ENCODE measurements at regions not wholly inside any gene's neighbourhood (a gene's known extent, or its start where the extent isn't known, plus 50 kb on each side); places are given as distances from the start of the nearest gene placed in this dataset.
"Not testable (repeated sequence)": the region's sequence is repeated elsewhere in the genome, so short reads cannot be mapped to it uniquely, and the experiment has no call there.

DNA sequence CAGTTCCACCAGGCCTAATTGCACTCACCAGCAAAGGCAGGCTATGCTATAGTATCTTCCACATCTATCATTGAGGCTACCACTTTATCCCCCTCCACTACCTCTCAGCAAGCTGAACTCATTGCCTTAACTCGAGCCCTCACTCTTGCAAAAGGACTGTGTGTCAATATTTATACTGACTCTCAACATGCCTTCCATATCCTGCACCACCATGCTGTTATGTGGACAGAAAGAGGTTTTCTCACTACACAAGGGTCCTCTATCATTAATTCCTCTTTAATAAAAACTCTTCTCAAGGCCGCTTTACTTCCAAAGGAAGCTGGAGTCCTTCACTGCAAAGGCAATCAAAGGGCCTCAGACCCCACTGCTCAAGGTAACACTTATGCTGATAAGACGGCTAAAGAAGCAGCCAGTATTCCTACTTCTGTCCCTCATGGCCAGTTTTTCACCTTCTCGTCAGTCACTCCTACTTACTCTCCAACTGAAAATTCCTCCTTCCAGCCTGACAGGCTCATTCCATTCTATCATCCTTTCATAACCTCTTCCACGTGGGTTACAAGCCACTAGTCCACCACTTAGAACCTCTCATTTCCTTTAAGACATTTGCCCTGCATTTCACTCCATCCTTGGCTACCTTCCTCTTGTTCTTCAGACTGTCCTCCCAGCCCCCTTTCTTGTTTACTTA, 1110.9 kb upstream of the TMEM132C start:
- H3K4me1 ChIP-seq (ENCODE audit: control insufficient read depth, insufficient read depth, low read length); H3K9ac ChIP-seq (ENCODE audit: low read length); H3K27ac ChIP-seq (ENCODE audit: low read depth, low read length); H3K36me3 ChIP-seq (ENCODE audit: control insufficient read depth, insufficient read depth, low read length); H3K4me3 ChIP-seq (ENCODE audit: low read length); H3K27me3 ChIP-seq (ENCODE audit: control insufficient read depth, insufficient read depth, low read length): not testable (repeated sequence)

GRCh38 chr12:127157501-127158366, 1109.2 kb upstream of the TMEM132C start:
- not testable (repeated sequence) for H3K4me3 ChIP-seq (ENCODE audit: low read length); H3K4me1 ChIP-seq (ENCODE audit: control insufficient read depth, insufficient read depth, low read length); H3K9ac ChIP-seq (ENCODE audit: low read length); H3K36me3 ChIP-seq (ENCODE audit: control insufficient read depth, insufficient read depth, low read length); H3K27ac ChIP-seq (ENCODE audit: low read depth, low read length); H3K27me3 ChIP-seq (ENCODE audit: control insufficient read depth, insufficient read depth, low read length)

- no peak overlapping the region for H3K27ac ChIP-seq (ENCODE audit: low read depth, low read length)
- no peaks in the 10 kb centered on the region for H3K27me3 ChIP-seq (ENCODE audit: control insufficient read depth, insufficient read depth, low read length)
- H3K4me3 ChIP-seq (ENCODE audit: low read length) = no peak overlapping the region
- H3K9ac ChIP-seq (ENCODE audit: low read length) = no peak overlapping the region
- no peaks in the 10 kb centered on the region for H3K36me3 ChIP-seq (ENCODE audit: control insufficient read depth, insufficient read depth, low read length)
- no peaks in the 10 kb centered on the region for H3K4me1 ChIP-seq (ENCODE audit: control insufficient read depth, insufficient read depth, low read length)
Observed at GRCh38 chr12:127158385-127159061, 1108.4 kb upstream of the TMEM132C start.

GRCh38 chr12:127161466-127161865, 1105.5 kb upstream of the TMEM132C start:
- Histone ChIP-seq H3K36me3 (ENCODE audit: control insufficient read depth, insufficient read depth, low read length) (no peaks in the 10 kb centered on the region), H3K4me1 (ENCODE audit: control insufficient read depth, insufficient read depth, low read length) (no peaks in the 10 kb centered on the region), H3K4me3 (ENCODE audit: low read length) (no peak overlapping the region), H3K27me3 (ENCODE audit: control insufficient read depth, insufficient read depth, low read length) (no peaks in the 10 kb centered on the region), H3K9ac (ENCODE audit: low read length) (no peak overlapping the region), H3K27ac (ENCODE audit: low read depth, low read length) (no peak overlapping the region)

DNA sequence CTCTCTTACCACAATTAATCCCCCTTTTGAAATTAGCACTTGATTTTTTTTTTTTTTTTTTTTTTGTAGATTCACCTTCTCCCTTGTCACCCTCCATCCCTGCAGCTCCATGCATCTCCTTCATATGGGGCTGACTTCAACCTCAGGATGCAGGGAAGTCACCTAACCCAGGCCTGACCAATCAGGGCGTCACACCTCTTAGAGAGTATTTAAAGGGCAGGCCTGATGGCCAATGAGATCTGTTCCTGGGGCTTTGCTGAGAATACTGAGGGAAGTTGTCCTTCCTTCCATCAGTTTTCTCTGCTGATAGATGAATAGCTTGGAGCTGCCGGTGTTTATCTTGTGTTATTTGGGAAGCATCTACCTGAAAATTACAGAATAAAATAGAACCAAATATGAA, 1104.7 kb upstream of the TMEM132C start:
- no peaks in the 10 kb centered on the region for H3K27me3 ChIP-seq (ENCODE audit: control insufficient read depth, insufficient read depth, low read length)
- no peaks in the 10 kb centered on the region for H3K36me3 ChIP-seq (ENCODE audit: control insufficient read depth, insufficient read depth, low read length)
- no peak overlapping the region for H3K9ac ChIP-seq (ENCODE audit: low read length)
- H3K27ac ChIP-seq (ENCODE audit: low read depth, low read length) = no peak overlapping the region
- no peaks in the 10 kb centered on the region for H3K4me1 ChIP-seq (ENCODE audit: control insufficient read depth, insufficient read depth, low read length)
- H3K4me3 ChIP-seq (ENCODE audit: low read length) = no peak overlapping the region

DNA sequence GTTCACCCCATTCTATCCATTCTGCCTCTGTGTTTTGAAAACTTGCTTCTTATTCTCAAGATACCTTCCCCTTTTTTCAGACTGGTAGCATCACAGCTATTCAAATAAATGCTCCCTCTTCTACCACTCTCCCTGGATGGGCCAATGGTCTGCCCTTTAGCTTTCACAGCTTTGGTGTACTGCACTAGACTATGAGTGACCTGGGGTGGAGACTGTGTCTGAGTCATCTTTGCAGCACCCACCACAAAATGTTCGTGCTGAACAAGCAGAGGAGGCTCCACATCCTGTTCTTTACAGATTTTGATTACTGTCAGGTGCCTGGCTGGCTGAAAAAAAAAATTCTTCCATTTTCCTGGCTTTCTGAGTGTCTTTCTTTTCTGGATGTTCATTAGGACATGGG, 1104.1 kb upstream of the TMEM132C start:
- Histone ChIP-seq H3K36me3 (ENCODE audit: control insufficient read depth, insufficient read depth, low read length) (no peaks in the 10 kb centered on the region), H3K4me1 (ENCODE audit: control insufficient read depth, insufficient read depth, low read length) (no peaks in the 10 kb centered on the region), H3K27ac (ENCODE audit: low read depth, low read length) (no peak overlapping the region), H3K4me3 (ENCODE audit: low read length) (no peak overlapping the region), H3K27me3 (ENCODE audit: control insufficient read depth, insufficient read depth, low read length) (no peaks in the 10 kb centered on the region), H3K9ac (ENCODE audit: low read length) (no peak overlapping the region)

DNA sequence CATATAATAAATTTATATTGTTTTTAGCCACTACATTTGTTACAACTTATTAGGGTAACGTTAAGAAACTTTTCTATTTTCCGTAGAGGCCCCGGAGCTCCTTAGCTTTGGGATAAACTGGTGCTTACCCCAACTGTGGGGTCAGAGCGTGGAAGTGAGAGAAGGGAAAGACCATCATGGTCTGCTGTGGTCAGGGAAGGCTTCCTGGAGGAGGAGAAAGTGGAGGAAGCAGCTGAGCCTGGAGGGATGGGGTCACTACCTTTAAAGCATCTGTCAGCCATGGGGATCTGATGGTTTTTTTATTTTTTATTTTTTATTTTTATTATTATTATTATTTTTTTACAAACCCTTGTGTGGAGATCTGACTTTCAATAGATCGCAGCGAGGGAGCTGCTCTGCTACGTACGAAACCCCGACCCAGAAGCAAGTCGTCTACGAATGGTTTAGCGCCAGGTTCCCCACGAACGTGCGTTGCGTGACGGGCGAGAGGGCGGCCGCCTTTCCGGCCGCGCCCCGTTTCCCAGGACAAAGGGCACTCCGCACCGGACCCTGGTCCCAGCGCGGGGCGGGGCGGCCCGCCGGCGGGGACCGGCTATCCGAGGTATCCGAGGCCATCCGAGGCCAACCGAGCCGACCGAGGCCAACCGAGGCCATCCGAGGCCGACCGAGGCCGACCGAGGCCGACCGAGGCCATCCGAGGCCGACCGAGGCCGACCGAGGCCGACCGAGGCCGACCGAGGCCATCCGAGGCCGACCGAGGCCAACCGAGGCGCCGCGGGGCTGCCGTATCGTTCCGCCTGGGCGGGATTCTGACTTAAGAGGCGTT, 1101.2 kb upstream of the TMEM132C start:
- Histone ChIP-seq H3K27me3 (ENCODE audit: control insufficient read depth, insufficient read depth, low read length) (no peaks in the 10 kb centered on the region), H3K36me3 (ENCODE audit: control insufficient read depth, insufficient read depth, low read length) (no peaks in the 10 kb centered on the region), H3K4me1 (ENCODE audit: control insufficient read depth, insufficient read depth, low read length) (no peaks in the 10 kb centered on the region), H3K9ac (ENCODE audit: low read length) (no peak overlapping the region), H3K27ac (ENCODE audit: low read depth, low read length) (peak overlapping the region; percentile 80), H3K4me3 (ENCODE audit: low read length) (peak overlapping the region; percentile 46)

DNA sequence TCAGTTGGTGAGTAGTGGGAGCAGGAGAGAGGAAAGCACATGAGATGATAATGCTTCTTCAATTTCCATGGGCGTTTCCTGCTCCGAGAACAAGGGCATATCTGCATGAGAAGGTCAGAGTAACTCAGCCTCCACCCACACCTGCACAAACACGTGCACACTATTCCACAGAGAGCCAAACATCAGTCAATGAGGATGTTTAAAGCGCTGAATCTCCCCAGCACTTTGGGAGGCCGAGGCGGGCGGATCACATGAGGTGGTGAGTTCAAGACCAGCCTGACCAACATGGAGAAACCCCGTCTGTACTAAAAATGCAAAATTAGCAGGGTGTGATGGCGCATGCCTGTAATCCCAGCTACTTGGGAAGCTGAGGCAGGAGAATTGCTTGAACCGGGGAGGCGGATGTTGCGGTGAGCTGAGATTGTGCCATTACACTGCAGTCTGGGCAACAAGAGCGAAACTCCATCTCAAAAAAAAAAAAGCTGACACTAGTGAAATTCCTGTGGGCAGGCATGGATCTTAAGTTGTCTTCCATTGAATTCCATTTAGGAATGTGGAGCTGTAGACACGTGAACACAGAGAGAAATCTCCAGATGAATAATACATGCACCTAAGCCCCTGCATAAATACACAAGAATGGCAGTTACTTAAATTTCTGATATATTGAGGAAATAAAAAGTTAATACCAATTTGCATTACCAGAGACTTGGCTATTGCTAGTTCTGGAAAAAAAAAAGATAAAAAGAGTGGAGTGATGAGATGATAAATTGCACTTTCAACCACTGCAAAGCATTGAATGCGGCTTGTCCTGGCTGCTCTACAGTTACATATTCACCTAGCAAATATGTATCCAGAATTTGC, 1097.4 kb upstream of the TMEM132C start:
- H3K4me1 ChIP-seq (ENCODE audit: control insufficient read depth, insufficient read depth, low read length) = no peaks in the 10 kb centered on the region
- H3K9ac ChIP-seq (ENCODE audit: low read length) = no peak overlapping the region
- H3K27me3 ChIP-seq (ENCODE audit: control insufficient read depth, insufficient read depth, low read length) = no peaks in the 10 kb centered on the region

GRCh38 chr12:127170226-127171180, 1096.5 kb upstream of the TMEM132C start:
- H3K9ac ChIP-seq (ENCODE audit: low read length) = no peak overlapping the region
- no peak overlapping the region for H3K27ac ChIP-seq (ENCODE audit: low read depth, low read length)
- H3K27me3 ChIP-seq (ENCODE audit: control insufficient read depth, insufficient read depth, low read length) = no peaks in the 10 kb centered on the region
- no peak overlapping the region for H3K4me3 ChIP-seq (ENCODE audit: low read length)
- no peaks in the 10 kb centered on the region for H3K36me3 ChIP-seq (ENCODE audit: control insufficient read depth, insufficient read depth, low read length)
- H3K4me1 ChIP-seq (ENCODE audit: control insufficient read depth, insufficient read depth, low read length) = no peaks in the 10 kb centered on the region

More for the DNA sequence above, 1097.4 kb upstream of the TMEM132C start:
- H3K36me3 ChIP-seq (ENCODE audit: control insufficient read depth, insufficient read depth, low read length) = no peaks in the 10 kb centered on the region
- H3K27ac ChIP-seq (ENCODE audit: low read depth, low read length) = no peak overlapping the region
- no peak overlapping the region for H3K4me3 ChIP-seq (ENCODE audit: low read length)

DNA sequence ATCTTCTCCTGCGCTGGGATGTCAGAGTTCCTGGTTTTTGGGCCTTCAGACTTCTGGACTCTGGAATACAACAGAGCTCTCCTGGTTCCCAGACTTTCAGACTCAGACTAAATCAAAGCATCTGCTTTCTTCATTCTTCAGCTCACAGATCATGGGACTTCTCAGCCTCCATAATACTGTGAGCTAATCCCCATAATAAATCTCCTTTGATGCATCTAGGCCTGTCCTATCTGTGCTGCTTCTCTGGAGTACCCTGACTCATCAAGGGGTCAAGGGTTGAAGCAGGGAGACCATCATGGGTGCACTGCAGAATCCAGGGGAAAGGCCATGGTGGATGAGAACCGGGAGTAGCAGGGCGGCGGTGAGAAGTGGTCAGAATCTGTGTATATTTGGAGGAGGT, 1094.1 kb upstream of the TMEM132C start:
- H3K27ac ChIP-seq (ENCODE audit: low read depth, low read length) = no peak overlapping the region
- no peak overlapping the region for H3K4me3 ChIP-seq (ENCODE audit: low read length)
- H3K9ac ChIP-seq (ENCODE audit: low read length) = no peak overlapping the region
- no peaks in the 10 kb centered on the region for H3K36me3 ChIP-seq (ENCODE audit: control insufficient read depth, insufficient read depth, low read length)
- H3K27me3 ChIP-seq (ENCODE audit: control insufficient read depth, insufficient read depth, low read length) = no peaks in the 10 kb centered on the region
- no peaks in the 10 kb centered on the region for H3K4me1 ChIP-seq (ENCODE audit: control insufficient read depth, insufficient read depth, low read length)

DNA sequence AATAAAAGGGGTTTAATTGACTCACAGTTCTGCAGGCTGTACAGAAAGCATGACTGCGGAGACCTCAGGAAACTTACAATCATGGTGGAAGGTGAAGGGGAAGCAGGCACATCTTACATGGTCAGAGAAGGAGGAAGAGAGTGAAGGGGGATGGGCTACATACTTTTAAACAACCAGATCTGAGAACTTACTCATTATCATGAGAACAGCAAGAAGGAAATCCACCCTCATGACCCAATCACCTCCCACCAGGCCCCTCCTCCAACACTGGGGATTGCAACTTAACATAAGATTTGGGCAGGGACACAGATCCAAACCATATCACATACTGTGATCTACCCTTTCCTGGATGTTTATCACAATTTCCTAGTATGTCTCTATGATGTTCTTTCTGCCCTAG, 1093.0 kb upstream of the TMEM132C start:
- H3K36me3 ChIP-seq (ENCODE audit: control insufficient read depth, insufficient read depth, low read length); H3K9ac ChIP-seq (ENCODE audit: low read length); H3K4me3 ChIP-seq (ENCODE audit: low read length); H3K27me3 ChIP-seq (ENCODE audit: control insufficient read depth, insufficient read depth, low read length); H3K4me1 ChIP-seq (ENCODE audit: control insufficient read depth, insufficient read depth, low read length); H3K27ac ChIP-seq (ENCODE audit: low read depth, low read length): not testable (repeated sequence)

Data from rectal smooth muscle tissue (tissue), 1 donor.